GM19351 (cell line): ENCODE measurements at regions not wholly inside any gene's neighbourhood (a gene's known extent, or its start where the extent isn't known, plus 50 kb on each side); places are given as distances from the start of the nearest gene placed in this dataset.
"Not testable (repeated sequence)": the region's sequence is repeated elsewhere in the genome, so short reads cannot be mapped to it uniquely, and the experiment has no call there.

Experiments
- ATAC-seq: cut with Tn5 transposase; IDR thresholded peaks from one replicate; pipeline ENCODE4 v1.9.1; 2021; ENCODE audit warnings: mild to moderate bottlenecking, moderate library complexity; ENCODE audit not compliant: unreplicated experiment

- ATAC-seq = no peak
These were observed 58.6 kb upstream of the CNTNAP2 start for GRCh38 chr7:146057958-146058357.

GRCh38 chr7:146054909-146055308, 61.7 kb upstream of the CNTNAP2 start:
- ATAC-seq = no peak

- ATAC-seq = no peak
These were observed 63.1 kb upstream of the CNTNAP2 start for GRCh38 chr7:146053492-146053891.

GRCh38 chr7:146043310-146043709, 73.3 kb upstream of the CNTNAP2 start:
- not testable (repeated sequence) for ATAC-seq

- ATAC-seq = no peak
These were observed 88.3 kb upstream of the CNTNAP2 start for GRCh38 chr7:146028251-146028750.

- no peak for ATAC-seq
These were observed 89.4 kb upstream of the CNTNAP2 start for GRCh38 chr7:146027243-146027642.

GRCh38 chr7:146022776-146023175, 93.8 kb upstream of the CNTNAP2 start:
- no peak for ATAC-seq

GRCh38 chr7:146019041-146020004, 97.3 kb upstream of the CNTNAP2 start:
- ATAC-seq = not testable (repeated sequence)

- not testable (repeated sequence) for ATAC-seq
These were observed 99.2 kb upstream of the CNTNAP2 start for GRCh38 chr7:146017366-146017765.

GRCh38 chr7:146014154-146014553, 102.4 kb upstream of the CNTNAP2 start:
- ATAC-seq = not testable (repeated sequence)

GRCh38 chr7:146008293-146008692, 108.3 kb upstream of the CNTNAP2 start:
- no peak for ATAC-seq

- ATAC-seq = no peak
These were observed 111.8 kb upstream of the CNTNAP2 start for GRCh38 chr7:146004805-146005204.

GRCh38 chr7:146002431-146003078, 114.0 kb upstream of the CNTNAP2 start:
- ATAC-seq = peak; percentile 92

GRCh38 chr7:146002008-146002407, 114.6 kb upstream of the CNTNAP2 start:
- ATAC-seq = no peak

GRCh38 chr7:146000882-146001281, 115.7 kb upstream of the CNTNAP2 start:
- ATAC-seq = no peak

GRCh38 chr7:145989469-145989868, 127.1 kb upstream of the CNTNAP2 start:
- no peak for ATAC-seq

GRCh38 chr7:145986248-145986874, 130.2 kb upstream of the CNTNAP2 start:
- ATAC-seq = no peak

GRCh38 chr7:145978769-145979168, 137.8 kb upstream of the CNTNAP2 start:
- ATAC-seq = no peak

GRCh38 chr7:145959981-145960380, 156.6 kb upstream of the CNTNAP2 start:
- ATAC-seq = no peak

- no peak for ATAC-seq
These were observed 159.3 kb upstream of the CNTNAP2 start for GRCh38 chr7:145957160-145957890.

GRCh38 chr7:145951566-145951965, 165.0 kb upstream of the CNTNAP2 start:
- ATAC-seq = no peak
